ENCODE measurements at regions not wholly inside any gene's neighbourhood (a gene's known extent, or its start where the extent isn't known, plus 50 kb on each side); places are given as distances from the start of the nearest gene placed in this dataset.

- no peak for TF ChIP-seq NCOA2 (CRISPR knock-in tag; IDR thresholded peaks at IDR 0.05)
- intact Hi-C loops (cut with micrococcal nuclease; ENCODE audit: unreplicated experiment), result no loop called here
- Histone ChIP-seq H3K4me2 (ENCODE audit: low read depth, low read length) (no peak overlapping the region), H3K4me3 (replicated peaks in 1 of 3; ENCODE audit: insufficient read depth in 1 of 3, low read depth in 2 of 3, low read length in 3 of 3) (no peak overlapping the region), H3K27ac (ENCODE audit: extremely low read length, insufficient read depth, low read length) (no peak overlapping the region), H3K9me3 (ENCODE audit: low read length) (no peaks in the 10 kb centered on the region), H4K20me1 (ENCODE audit: insufficient read depth, low read length) (no peaks in the 10 kb centered on the region), H2AFZ (ENCODE audit: low read length) (no peak overlapping the region), H3K9ac (ENCODE audit: insufficient read depth, low read depth, low read length) (no peak overlapping the region), H3K36me3 (replicated peaks in 1 of 2; ENCODE audit: control insufficient read depth in 1 of 2, insufficient read depth in 2 of 2, low read length in 2 of 2) (no peaks in the 10 kb centered on the region), H3K27me3 (ENCODE audit: control insufficient read depth in 1 of 2, insufficient read depth in 2 of 2, low read length in 2 of 2) (no peaks in the 10 kb centered on the region), H3K4me1 (ENCODE audit: insufficient read depth, low read length) (no peaks in the 10 kb centered on the region), H3K79me2 (ENCODE audit: insufficient read depth, low read length) (no peaks in the 10 kb centered on the region)
- ATAC-seq (no peak), FAIRE-seq (no peak), DNase-seq (ENCODE audit: low spot score) (no peak)
- in situ Hi-C loops (cut with HindIII; ENCODE audit: extremely low pct_ligation_motif_present, low pct_unique_long_range_greater_than_20kb), result no loop called here
- ChIA-PET POLR2A (no interaction called here), CTCF (ENCODE audit: low intra/inter-chr PET ratio, low total read pairs) (no interaction called here)
- WGBS (ENCODE audit: low lambda C conversion rate), result 0% methylated on average over 1 of the region's 1 CpG
- no TSS peak for BruUV-seq (replicated peaks)
Measured at GRCh38 chr13:47327861-47328260, 431.0 kb upstream of the HTR2A start.

GRCh38 chr13:47326061-47326460 is 429.2 kb upstream of the HTR2A start:
- intact Hi-C loops (cut with micrococcal nuclease; ENCODE audit: unreplicated experiment), result no loop called here
- no TSS peak for BruUV-seq (replicated peaks)
- no peaks in the 10 kb centered on the region for H3K4me1 ChIP-seq (ENCODE audit: insufficient read depth, low read length)
- H2AFZ ChIP-seq (ENCODE audit: low read length), result no peak overlapping the region
- no peaks in the 10 kb centered on the region for H3K36me3 ChIP-seq (replicated peaks in 1 of 2; ENCODE audit: control insufficient read depth in 1 of 2, insufficient read depth in 2 of 2, low read length in 2 of 2)
- 8% methylated on average over 2 of the region's 2 CpGs for WGBS (ENCODE audit: low lambda C conversion rate)
- in situ Hi-C loops (cut with HindIII; ENCODE audit: extremely low pct_ligation_motif_present, low pct_unique_long_range_greater_than_20kb), result no loop called here
- no peak overlapping the region for H3K4me2 ChIP-seq (ENCODE audit: low read depth, low read length)
- H3K4me3 ChIP-seq (replicated peaks in 1 of 3; ENCODE audit: insufficient read depth in 1 of 3, low read depth in 2 of 3, low read length in 3 of 3), result no peak overlapping the region
- FAIRE-seq, result no peak
- no peaks in the 10 kb centered on the region for H3K9me3 ChIP-seq (ENCODE audit: low read length)
- no peaks in the 10 kb centered on the region for H3K27me3 ChIP-seq (ENCODE audit: control insufficient read depth in 1 of 2, insufficient read depth in 2 of 2, low read length in 2 of 2)
- CTCF ChIA-PET (ENCODE audit: low intra/inter-chr PET ratio, low total read pairs), result no interaction called here
- no peaks in the 10 kb centered on the region for H3K79me2 ChIP-seq (ENCODE audit: insufficient read depth, low read length)
- POLR2A ChIA-PET, result no interaction called here
- DNase-seq (ENCODE audit: low spot score), result no peak
- ATAC-seq, result no peak
- no peaks in the 10 kb centered on the region for H4K20me1 ChIP-seq (ENCODE audit: insufficient read depth, low read length)
- no peak for TF ChIP-seq ZNF280D (CRISPR knock-in tag; IDR thresholded peaks at IDR 0.05)
- no peak overlapping the region for H3K9ac ChIP-seq (ENCODE audit: insufficient read depth, low read depth, low read length)
- no peak overlapping the region for H3K27ac ChIP-seq (ENCODE audit: extremely low read length, insufficient read depth, low read length)

All from HepG2 (cell line).